ENCODE measurements at regions not wholly inside any gene's neighbourhood (a gene's known extent, or its start where the extent isn't known, plus 50 kb on each side); places are given as distances from the start of the nearest gene placed in this dataset.

DNA sequence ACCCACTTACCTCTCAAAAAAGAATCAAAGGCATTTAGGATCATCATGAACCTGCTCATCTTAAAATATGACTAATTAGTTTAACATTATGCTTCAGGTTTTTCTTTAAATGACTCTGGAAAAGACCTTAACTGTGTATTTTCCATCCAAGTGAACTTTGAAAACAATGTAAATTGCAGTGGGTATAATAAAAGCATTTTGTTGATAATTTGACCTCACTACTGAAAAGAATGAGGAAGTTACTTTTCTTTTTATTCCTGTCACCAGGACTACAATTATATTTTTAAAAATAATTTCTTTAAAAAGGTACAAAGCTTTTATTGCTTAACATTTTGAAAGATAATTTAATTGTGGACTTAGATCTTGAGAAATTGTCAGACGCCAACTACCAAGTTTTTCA is 249.9 kb downstream of the ALX1 start:
- Histone ChIP-seq H3K4me2 (no peak overlapping the region), H3K36me3 (replicated peaks in 1 of 2; ENCODE audit: control insufficient read depth in 1 of 2, insufficient read depth in 2 of 2, low read length in 1 of 2) (no peaks in the 10 kb centered on the region), H3K9me2 (no peaks in the 10 kb centered on the region), H3K4me1 (ENCODE audit: control insufficient read depth in 1 of 2, insufficient read depth in 2 of 2, low read depth in 1 of 2, low read length in 1 of 2) (no peaks in the 10 kb centered on the region), H3K9me3 (no peaks in the 10 kb centered on the region; the same call in 1 of the 2 replicates), H2AFZ (ENCODE audit: low read depth) (no peak overlapping the region), H3K27me3 (ENCODE audit: insufficient read depth) (no peaks in the 10 kb centered on the region), H4K20me1 (ENCODE audit: insufficient read depth) (no peaks in the 10 kb centered on the region), H3K79me2 (ENCODE audit: insufficient read depth) (no peaks in the 10 kb centered on the region), H3F3A (replicated peaks; ENCODE audit: insufficient read depth) (no peaks in the 10 kb centered on the region), H3K9ac (no peak overlapping the region), H3K27ac (ENCODE audit: low read depth in 2 of 2, low read length in 1 of 2) (no peak overlapping the region), H3K4me3 (ENCODE audit: low read depth in 2 of 2, low read length in 1 of 2) (no peak overlapping the region)
- POLR2A ChIA-PET, result no interaction called here
- no peak for TF ChIP-seq MXI1 (IDR thresholded peaks at IDR 0.05; ENCODE audit: low read depth, low read length)
- no peak for TF ChIP-seq RXRA (IDR thresholded peaks at IDR 0.05; ENCODE audit: borderline replicate concordance, low read depth)
- CTCF ChIA-PET, result interaction anchor here (0.9 kb wide), 1 partner anchor 17 kb away, joined by 4 read pairs; no protein-coding TSS in a partner anchor
- DNase-seq, result no peak
- 93% methylated on average over 1 of the region's 1 CpG for WGBS (ENCODE audit: low lambda C conversion rate)

DNA sequence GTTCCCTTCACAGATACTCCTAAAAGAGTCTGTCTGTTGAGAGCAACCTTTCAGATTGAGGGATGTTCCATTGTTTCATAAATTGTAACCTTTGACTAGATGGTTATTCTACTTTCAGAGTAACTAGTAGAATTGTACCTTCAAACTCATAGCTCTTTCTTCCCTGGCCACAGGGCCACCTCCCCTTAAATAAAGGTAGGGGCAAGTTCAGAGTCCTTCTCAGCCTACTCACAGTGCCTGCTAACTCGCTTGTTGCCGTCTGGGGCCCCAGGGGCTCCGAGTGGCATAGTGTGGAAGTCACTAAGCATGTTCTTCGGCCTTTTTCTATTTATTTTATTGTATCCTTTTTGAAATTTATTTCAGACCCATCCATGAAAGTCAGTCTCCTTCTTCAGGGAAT is 250.4 kb downstream of the ALX1 start:
- H3K4me2 ChIP-seq, result no peak overlapping the region
- no peaks in the 10 kb centered on the region for H3K9me2 ChIP-seq
- no peaks in the 10 kb centered on the region for H4K20me1 ChIP-seq (ENCODE audit: insufficient read depth)
- no peaks in the 10 kb centered on the region; the same call in 1 of the 2 replicates for H3K9me3 ChIP-seq
- no peak for TF ChIP-seq SMC3 (IDR thresholded peaks at IDR 0.05; ENCODE audit: low read depth, low read length)
- no peak for TF ChIP-seq TEAD4 (IDR thresholded peaks at IDR 0.05; ENCODE audit: borderline replicate concordance, insufficient read depth)
- TF ChIP-seq, protein P1, sequence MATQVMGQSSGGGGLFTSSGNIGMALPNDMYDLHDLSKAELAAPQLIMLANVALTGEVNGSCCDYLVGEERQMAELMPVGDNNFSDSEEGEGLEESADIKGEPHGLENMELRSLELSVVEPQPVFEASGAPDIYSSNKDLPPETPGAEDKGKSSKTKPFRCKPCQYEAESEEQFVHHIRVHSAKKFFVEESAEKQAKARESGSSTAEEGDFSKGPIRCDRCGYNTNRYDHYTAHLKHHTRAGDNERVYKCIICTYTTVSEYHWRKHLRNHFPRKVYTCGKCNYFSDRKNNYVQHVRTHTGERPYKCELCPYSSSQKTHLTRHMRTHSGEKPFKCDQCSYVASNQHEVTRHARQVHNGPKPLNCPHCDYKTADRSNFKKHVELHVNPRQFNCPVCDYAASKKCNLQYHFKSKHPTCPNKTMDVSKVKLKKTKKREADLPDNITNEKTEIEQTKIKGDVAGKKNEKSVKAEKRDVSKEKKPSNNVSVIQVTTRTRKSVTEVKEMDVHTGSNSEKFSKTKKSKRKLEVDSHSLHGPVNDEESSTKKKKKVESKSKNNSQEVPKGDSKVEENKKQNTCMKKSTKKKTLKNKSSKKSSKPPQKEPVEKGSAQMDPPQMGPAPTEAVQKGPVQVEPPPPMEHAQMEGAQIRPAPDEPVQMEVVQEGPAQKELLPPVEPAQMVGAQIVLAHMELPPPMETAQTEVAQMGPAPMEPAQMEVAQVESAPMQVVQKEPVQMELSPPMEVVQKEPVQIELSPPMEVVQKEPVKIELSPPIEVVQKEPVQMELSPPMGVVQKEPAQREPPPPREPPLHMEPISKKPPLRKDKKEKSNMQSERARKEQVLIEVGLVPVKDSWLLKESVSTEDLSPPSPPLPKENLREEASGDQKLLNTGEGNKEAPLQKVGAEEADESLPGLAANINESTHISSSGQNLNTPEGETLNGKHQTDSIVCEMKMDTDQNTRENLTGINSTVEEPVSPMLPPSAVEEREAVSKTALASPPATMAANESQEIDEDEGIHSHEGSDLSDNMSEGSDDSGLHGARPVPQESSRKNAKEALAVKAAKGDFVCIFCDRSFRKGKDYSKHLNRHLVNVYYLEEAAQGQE (IDR thresholded peaks at IDR 0.05; ENCODE audit: low read depth, low read length), result no peak
- TF ChIP-seq, protein P2, sequence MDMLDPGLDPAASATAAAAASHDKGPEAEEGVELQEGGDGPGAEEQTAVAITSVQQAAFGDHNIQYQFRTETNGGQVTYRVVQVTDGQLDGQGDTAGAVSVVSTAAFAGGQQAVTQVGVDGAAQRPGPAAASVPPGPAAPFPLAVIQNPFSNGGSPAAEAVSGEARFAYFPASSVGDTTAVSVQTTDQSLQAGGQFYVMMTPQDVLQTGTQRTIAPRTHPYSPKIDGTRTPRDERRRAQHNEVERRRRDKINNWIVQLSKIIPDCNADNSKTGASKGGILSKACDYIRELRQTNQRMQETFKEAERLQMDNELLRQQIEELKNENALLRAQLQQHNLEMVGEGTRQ (IDR thresholded peaks at IDR 0.05; ENCODE audit: borderline replicate concordance, low read depth, low read length), result no peak
- TF ChIP-seq ELF1 (IDR thresholded peaks at IDR 0.05), result no peak
- TF ChIP-seq, protein P3, sequence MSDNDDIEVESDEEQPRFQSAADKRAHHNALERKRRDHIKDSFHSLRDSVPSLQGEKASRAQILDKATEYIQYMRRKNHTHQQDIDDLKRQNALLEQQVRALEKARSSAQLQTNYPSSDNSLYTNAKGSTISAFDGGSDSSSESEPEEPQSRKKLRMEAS (IDR thresholded peaks at IDR 0.05; ENCODE audit: low read depth), result no peak
- no peak for DNase-seq
- WGBS (ENCODE audit: low lambda C conversion rate), result 46% methylated on average over 4 of the region's 4 CpGs
- no peak overlapping the region for H2AFZ ChIP-seq (ENCODE audit: low read depth)
- CTCF ChIA-PET, result no interaction called here
- H3K36me3 ChIP-seq (replicated peaks in 1 of 2; ENCODE audit: control insufficient read depth in 1 of 2, insufficient read depth in 2 of 2, low read length in 1 of 2), result no peaks in the 10 kb centered on the region
- no peak overlapping the region for H3K9ac ChIP-seq
- H3F3A ChIP-seq (replicated peaks; ENCODE audit: insufficient read depth), result no peaks in the 10 kb centered on the region
- H3K27me3 ChIP-seq (ENCODE audit: insufficient read depth), result no peaks in the 10 kb centered on the region
- H3K79me2 ChIP-seq (ENCODE audit: insufficient read depth), result no peaks in the 10 kb centered on the region
- POLR2A ChIA-PET, result no interaction called here
- H3K4me3 ChIP-seq (ENCODE audit: low read depth in 2 of 2, low read length in 1 of 2), result no peak overlapping the region
- no peaks in the 10 kb centered on the region for H3K4me1 ChIP-seq (ENCODE audit: control insufficient read depth in 1 of 2, insufficient read depth in 2 of 2, low read depth in 1 of 2, low read length in 1 of 2)
- no peak overlapping the region for H3K27ac ChIP-seq (ENCODE audit: low read depth in 2 of 2, low read length in 1 of 2)
